ENCODE measurements at regions not wholly inside any gene's neighbourhood (a gene's known extent, or its start where the extent isn't known, plus 50 kb on each side); places are given as distances from the start of the nearest gene placed in this dataset.

DNA sequence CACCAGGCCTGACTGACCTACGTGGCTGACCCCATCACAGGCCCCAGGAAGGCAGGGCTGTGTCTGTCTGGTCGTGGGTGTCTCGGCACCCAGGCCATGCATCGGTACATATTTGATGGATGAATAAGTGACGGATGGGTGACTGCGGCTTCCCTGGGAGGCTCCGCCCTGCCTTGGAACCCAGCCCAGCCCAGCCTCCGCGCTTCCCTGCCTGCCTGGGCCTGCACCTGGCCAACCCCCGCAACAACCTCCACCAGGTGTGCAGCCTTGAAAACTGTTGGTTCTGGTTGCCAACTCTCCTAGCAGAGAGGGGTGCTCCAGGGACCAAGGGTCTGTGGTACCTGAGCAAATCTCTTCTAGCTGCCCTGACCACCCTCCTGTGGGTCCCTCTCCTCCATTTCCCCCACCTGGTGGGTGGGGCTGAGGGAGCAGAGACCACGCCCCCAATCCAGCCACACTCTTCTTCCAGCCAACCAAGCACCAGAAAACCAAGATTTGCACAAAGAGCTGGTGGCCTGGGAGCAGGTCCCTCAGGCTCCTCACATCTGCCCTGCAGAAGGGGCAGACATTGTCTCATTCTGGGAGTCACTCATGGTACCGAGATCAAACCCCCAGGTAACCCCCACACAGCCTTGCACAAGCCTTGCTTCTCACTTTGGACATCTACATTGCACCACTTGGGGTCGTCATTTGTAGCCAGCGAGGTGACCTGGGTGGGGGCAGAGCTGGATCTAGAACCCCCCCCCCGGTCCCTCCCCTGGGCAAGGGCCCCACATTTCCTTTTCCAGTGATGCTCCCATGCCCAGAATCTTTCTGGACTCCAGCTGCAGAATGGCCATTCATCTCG, 100.6 kb upstream of the IER5L start:
- TF ChIP-seq, protein P1, sequence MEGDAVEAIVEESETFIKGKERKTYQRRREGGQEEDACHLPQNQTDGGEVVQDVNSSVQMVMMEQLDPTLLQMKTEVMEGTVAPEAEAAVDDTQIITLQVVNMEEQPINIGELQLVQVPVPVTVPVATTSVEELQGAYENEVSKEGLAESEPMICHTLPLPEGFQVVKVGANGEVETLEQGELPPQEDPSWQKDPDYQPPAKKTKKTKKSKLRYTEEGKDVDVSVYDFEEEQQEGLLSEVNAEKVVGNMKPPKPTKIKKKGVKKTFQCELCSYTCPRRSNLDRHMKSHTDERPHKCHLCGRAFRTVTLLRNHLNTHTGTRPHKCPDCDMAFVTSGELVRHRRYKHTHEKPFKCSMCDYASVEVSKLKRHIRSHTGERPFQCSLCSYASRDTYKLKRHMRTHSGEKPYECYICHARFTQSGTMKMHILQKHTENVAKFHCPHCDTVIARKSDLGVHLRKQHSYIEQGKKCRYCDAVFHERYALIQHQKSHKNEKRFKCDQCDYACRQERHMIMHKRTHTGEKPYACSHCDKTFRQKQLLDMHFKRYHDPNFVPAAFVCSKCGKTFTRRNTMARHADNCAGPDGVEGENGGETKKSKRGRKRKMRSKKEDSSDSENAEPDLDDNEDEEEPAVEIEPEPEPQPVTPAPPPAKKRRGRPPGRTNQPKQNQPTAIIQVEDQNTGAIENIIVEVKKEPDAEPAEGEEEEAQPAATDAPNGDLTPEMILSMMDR (IDR thresholded peaks at IDR 0.05), result no peak
- TF ChIP-seq POLR2A (IDR thresholded peaks at IDR 0.05; ENCODE audit: low read depth) (no peak), POLR2AphosphoS5 (IDR thresholded peaks at IDR 0.05) (no peak), EP300 (IDR thresholded peaks at IDR 0.05) (no peak)

All from esophagus muscularis mucosa (tissue), 4 donors.